HEK293 (cell line): ENCODE measurements at regions not wholly inside any gene's neighbourhood (a gene's known extent, or its start where the extent isn't known, plus 50 kb on each side); places are given as distances from the start of the nearest gene placed in this dataset.

ENCODE experiments used
- CTCF ChIA-PET: fragments of 350-600 bp; formaldehyde crosslinking; extraction: SDS; loops from one replicate; lab custom pipeline; 2021; ENCODE audit warnings: antibody characterized with exemption; lab: Yijun Ruan, JAX
- POLR2A ChIA-PET: fragments of 300-600 bp; formaldehyde crosslinking; extraction: SDS; loops from one replicate; lab custom pipeline; 2020; ENCODE audit warnings: antibody characterized with exemption, inconsistent platforms; lab: Yijun Ruan, JAX
- H3K27ac ChIP-seq: fragments of 200-500 bp; sonication (Bioruptor generic); 2 replicates; pipeline ENCODE4 v1.5.1; 2014; ENCODE audit warnings: low read depth, low read length, control low read depth, inconsistent platforms; ENCODE audit errors: extremely low read depth
- H3K36me3 ChIP-seq, 2 experiments: fragments of 200-500 bp in 1 of 2; sonication (Bioruptor generic) in 1 of 2; 1 replicate in 1 of 2; 2 replicates in 1 of 2; pipeline ENCODE4 v1.5.1; 2014 to 2017; ENCODE audit warnings: inconsistent platforms in 2 of 2, low read length in 2 of 2; ENCODE audit not compliant: control insufficient read depth in 2 of 2, insufficient read depth in 1 of 2
- H3K4me1 ChIP-seq: fragments of 200-500 bp; sonication (Bioruptor generic); 2 replicates; pipeline ENCODE4 v1.5.1; 2014; ENCODE audit warnings: mild to moderate bottlenecking, low read length, inconsistent platforms; ENCODE audit not compliant: control insufficient read depth, insufficient read depth
- H3K4me3 ChIP-seq: 2 replicates; pipeline ENCODE4 v1.5.1; 2011; ENCODE audit warnings: low read depth, mild to moderate bottlenecking, control low read depth, low read length, moderate library complexity
- H3K9me3 ChIP-seq: fragments of 200-500 bp; sonication (Bioruptor generic); 2 replicates; pipeline ENCODE4 v1.5.1; 2014; ENCODE audit warnings: low read depth, low read length, inconsistent platforms; ENCODE audit not compliant: control insufficient read depth, insufficient read depth
- FEZF1 ChIP-seq: fragments of 450-650 bp; formaldehyde crosslinking; IDR thresholded peaks from 2 replicates; pipeline ENCODE4 v1.5.1; 2016; ENCODE audit warnings: missing biosample characterization, missing genetic modification characterization
- OVOL3 ChIP-seq: fragments of 450-650 bp; formaldehyde crosslinking; IDR thresholded peaks from 2 replicates; pipeline ENCODE4 v1.5.1; 2016; ENCODE audit warnings: missing biosample characterization, missing genetic modification characterization
- PRDM1 ChIP-seq: fragments of 450-650 bp; formaldehyde crosslinking; IDR thresholded peaks from 2 replicates; pipeline ENCODE4; 2016; ENCODE audit warnings: missing biosample characterization, missing genetic modification characterization
- REST ChIP-seq: fragments of 450-650 bp; formaldehyde crosslinking; IDR thresholded peaks from 2 replicates; pipeline ENCODE4 v1.5.1; 2016; ENCODE audit warnings: missing biosample characterization, missing genetic modification characterization
- SETDB1 ChIP-seq: IDR thresholded peaks from one replicate; pipeline ENCODE4 v1.6.1; 2017; ENCODE audit warnings: mild to moderate bottlenecking, low read length, moderate library complexity, mixed read lengths; ENCODE audit not compliant: insufficient read length
- WT1 ChIP-seq: fragments of 450-650 bp; formaldehyde crosslinking; IDR thresholded peaks from 2 replicates; pipeline ENCODE4 v1.5.1; 2016; ENCODE audit warnings: missing biosample characterization, missing genetic modification characterization
- ZBTB44 ChIP-seq: fragments of 450-650 bp; IDR thresholded peaks from 2 replicates; pipeline ENCODE4 v1.5.1; 2018; ENCODE audit warnings: missing biosample characterization, mild to moderate bottlenecking, missing genetic modification characterization
- ZFHX2 ChIP-seq: fragments of 450-650 bp; formaldehyde crosslinking; conservative IDR thresholded peaks from 2 replicates; pipeline ENCODE4 v1.5.1; 2016; ENCODE audit warnings: missing biosample characterization, missing genetic modification characterization
- ZNF114 ChIP-seq: fragments of 450-650 bp; formaldehyde crosslinking; IDR thresholded peaks from 2 replicates; pipeline ENCODE4 v1.5.0; 2017; ENCODE audit warnings: missing biosample characterization, missing genetic modification characterization
- ZNF133 ChIP-seq: fragments of 450-650 bp; formaldehyde crosslinking; IDR thresholded peaks from 2 replicates; pipeline ENCODE4 v1.5.1; 2016; ENCODE audit warnings: missing biosample characterization, missing genetic modification characterization
- ZNF16 ChIP-seq: fragments of 450-650 bp; formaldehyde crosslinking; IDR thresholded peaks from 2 replicates; pipeline ENCODE4 v1.5.1; 2016; ENCODE audit warnings: low read depth, missing biosample characterization, missing genetic modification characterization
- ZNF169 ChIP-seq: fragments of 450-650 bp; formaldehyde crosslinking; IDR thresholded peaks from 2 replicates; pipeline ENCODE4 v1.5.1; 2016; ENCODE audit warnings: missing biosample characterization, missing genetic modification characterization
- ZNF223 ChIP-seq: fragments of 450-650 bp; formaldehyde crosslinking; IDR thresholded peaks from 2 replicates; pipeline ENCODE4 v1.5.1; 2016; ENCODE audit warnings: missing biosample characterization, missing genetic modification characterization
- ZNF341 ChIP-seq: fragments of 450-650 bp; formaldehyde crosslinking; IDR thresholded peaks from 2 replicates; pipeline ENCODE4; 2016; ENCODE audit warnings: low read depth, missing biosample characterization, missing genetic modification characterization
- ZNF391 ChIP-seq: fragments of 450-650 bp; formaldehyde crosslinking; IDR thresholded peaks from 2 replicates; pipeline ENCODE4 v1.5.1; 2016; ENCODE audit warnings: low read depth, missing biosample characterization, missing genetic modification characterization, borderline replicate concordance
- ZNF394 ChIP-seq: fragments of 450-650 bp; formaldehyde crosslinking; IDR thresholded peaks from 2 replicates; pipeline ENCODE4 v1.5.1; 2016; ENCODE audit warnings: missing biosample characterization, missing genetic modification characterization, mild to moderate bottlenecking, moderate library complexity, borderline replicate concordance
- ZNF416 ChIP-seq: fragments of 450-650 bp; formaldehyde crosslinking; IDR thresholded peaks from 2 replicates; pipeline ENCODE4 v1.5.1; 2016; ENCODE audit warnings: missing biosample characterization, missing genetic modification characterization
- ZNF501 ChIP-seq: fragments of 450-650 bp; formaldehyde crosslinking; IDR thresholded peaks from 2 replicates; pipeline ENCODE4 v1.5.1; 2016; ENCODE audit warnings: missing biosample characterization, missing genetic modification characterization
- ZNF561 ChIP-seq: fragments of 450-650 bp; IDR thresholded peaks from 2 replicates; pipeline ENCODE4 v1.5.1; 2018; ENCODE audit warnings: missing biosample characterization, missing genetic modification characterization, borderline replicate concordance
- ZNF596 ChIP-seq: fragments of 450-650 bp; IDR thresholded peaks from 2 replicates; pipeline ENCODE4 v1.5.0; 2018; ENCODE audit warnings: missing biosample characterization, mild to moderate bottlenecking, missing genetic modification characterization, moderate library complexity
- ZNF626 ChIP-seq: fragments of 450-650 bp; sonication (Bioruptor Pico); formaldehyde crosslinking; IDR thresholded peaks from 2 replicates; pipeline ENCODE4 v1.5.1; 2018; ENCODE audit warnings: missing biosample characterization, missing genetic modification characterization, inconsistent platforms
- ZNF658 ChIP-seq: fragments of 450-650 bp; formaldehyde crosslinking; IDR thresholded peaks from 2 replicates; pipeline ENCODE4; 2016; ENCODE audit warnings: missing biosample characterization, missing genetic modification characterization
- ZNF768 ChIP-seq: fragments of 450-650 bp; formaldehyde crosslinking; IDR thresholded peaks from 2 replicates; pipeline ENCODE4 v1.5.1; 2018; ENCODE audit warnings: missing biosample characterization, mild to moderate bottlenecking, missing genetic modification characterization
- ZNF776 ChIP-seq: fragments of 450-650 bp; formaldehyde crosslinking; IDR thresholded peaks from 2 replicates; pipeline ENCODE4 v1.5.0; 2017; ENCODE audit warnings: missing biosample characterization, missing genetic modification characterization, borderline replicate concordance
- TF ChIP-seq, protein P1 (sequence below): fragments of 450-650 bp; formaldehyde crosslinking; IDR thresholded peaks from 2 replicates; pipeline ENCODE4 v1.5.1; 2016; ENCODE audit warnings: missing biosample characterization, missing genetic modification characterization
- TF ChIP-seq, protein P2 (sequence below): fragments of 450-650 bp; formaldehyde crosslinking; IDR thresholded peaks from 2 replicates; pipeline ENCODE4 v1.5.1; 2016; ENCODE audit warnings: missing biosample characterization, missing genetic modification characterization

GRCh38 chr1:232369451-232370296, 260.3 kb downstream of the SIPA1L2 start (continued):
- TF ChIP-seq REST (tag by site-specific recombination): peak; percentile 89

DNA sequence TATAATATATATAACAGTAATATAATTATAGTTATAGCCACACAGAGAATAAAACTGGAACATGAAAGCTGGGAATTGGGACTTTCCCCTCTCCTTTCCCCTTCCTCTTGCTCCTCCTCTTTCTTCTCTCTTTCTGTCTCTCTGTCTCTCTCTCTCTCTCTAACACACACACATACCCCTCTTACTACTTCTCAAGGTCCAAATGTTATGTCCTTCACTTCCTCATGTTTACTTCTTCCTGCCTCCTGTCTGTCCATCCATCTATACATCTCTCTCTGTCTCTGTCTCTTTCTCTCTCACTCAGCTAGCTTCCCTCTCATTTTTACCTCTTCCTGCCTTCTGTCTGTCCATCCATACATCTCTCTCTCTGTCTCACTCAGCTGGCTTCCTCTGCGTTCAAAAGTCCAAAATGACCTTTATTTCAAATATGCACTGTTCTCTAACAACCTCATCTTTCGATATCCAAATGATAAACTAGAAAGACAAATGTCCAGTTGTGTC, 261.1 kb downstream of the SIPA1L2 start:
- Histone ChIP-seq H3K4me3 (no peak overlapping the region), H3K4me1 (peaks cover 5% of the 10 kb centered on the region), H3K27ac (no peak overlapping the region), H3K36me3 (no peaks in the 10 kb centered on the region), H3K9me3 (no peaks in the 10 kb centered on the region)
- ChIA-PET POLR2A (no interaction called here), CTCF (interaction anchor here (0.7 kb wide), 1 partner anchor 13 kb away, joined by 3 read pairs; no protein-coding TSS in a partner anchor)
- TF ChIP-seq ZNF16 (no peak), WT1 (no peak), ZNF416 (tag by site-specific recombination) (no peak), ZNF114 (tag by site-specific recombination) (0 out of 2 replicates have a peak, but pooled peaks have one; percentile 75), ZNF768 (tag by site-specific recombination) (no peak), ZNF596 (tag by site-specific recombination) (peak; percentile 82), ZNF658 (no peak), ZFHX2 (tag by site-specific recombination) (no peak), ZNF394 (no peak), ZNF776 (tag by site-specific recombination) (0 out of 2 replicates have a peak, but pooled peaks have one; percentile 22), ZBTB44 (tag by site-specific recombination) (no peak), ZNF223 (tag by site-specific recombination) (no peak), ZNF561 (tag by site-specific recombination) (no peak), OVOL3 (tag by site-specific recombination) (no peak), SETDB1 (no peak), ZNF501 (tag by site-specific recombination) (no peak), PRDM1 (tag by site-specific recombination) (peak; percentile 82), ZNF341 (tag by site-specific recombination) (no peak), ZNF626 (tag by site-specific recombination) (no peak), ZNF133 (no peak), FEZF1 (tag by site-specific recombination) (no peak), ZNF169 (no peak), ZNF391 (no peak)
- TF ChIP-seq, protein P1, sequence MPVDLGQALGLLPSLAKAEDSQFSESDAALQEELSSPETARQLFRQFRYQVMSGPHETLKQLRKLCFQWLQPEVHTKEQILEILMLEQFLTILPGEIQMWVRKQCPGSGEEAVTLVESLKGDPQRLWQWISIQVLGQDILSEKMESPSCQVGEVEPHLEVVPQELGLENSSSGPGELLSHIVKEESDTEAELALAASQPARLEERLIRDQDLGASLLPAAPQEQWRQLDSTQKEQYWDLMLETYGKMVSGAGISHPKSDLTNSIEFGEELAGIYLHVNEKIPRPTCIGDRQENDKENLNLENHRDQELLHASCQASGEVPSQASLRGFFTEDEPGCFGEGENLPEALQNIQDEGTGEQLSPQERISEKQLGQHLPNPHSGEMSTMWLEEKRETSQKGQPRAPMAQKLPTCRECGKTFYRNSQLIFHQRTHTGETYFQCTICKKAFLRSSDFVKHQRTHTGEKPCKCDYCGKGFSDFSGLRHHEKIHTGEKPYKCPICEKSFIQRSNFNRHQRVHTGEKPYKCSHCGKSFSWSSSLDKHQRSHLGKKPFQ (tag by site-specific recombination): no peak
- TF ChIP-seq, protein P2, sequence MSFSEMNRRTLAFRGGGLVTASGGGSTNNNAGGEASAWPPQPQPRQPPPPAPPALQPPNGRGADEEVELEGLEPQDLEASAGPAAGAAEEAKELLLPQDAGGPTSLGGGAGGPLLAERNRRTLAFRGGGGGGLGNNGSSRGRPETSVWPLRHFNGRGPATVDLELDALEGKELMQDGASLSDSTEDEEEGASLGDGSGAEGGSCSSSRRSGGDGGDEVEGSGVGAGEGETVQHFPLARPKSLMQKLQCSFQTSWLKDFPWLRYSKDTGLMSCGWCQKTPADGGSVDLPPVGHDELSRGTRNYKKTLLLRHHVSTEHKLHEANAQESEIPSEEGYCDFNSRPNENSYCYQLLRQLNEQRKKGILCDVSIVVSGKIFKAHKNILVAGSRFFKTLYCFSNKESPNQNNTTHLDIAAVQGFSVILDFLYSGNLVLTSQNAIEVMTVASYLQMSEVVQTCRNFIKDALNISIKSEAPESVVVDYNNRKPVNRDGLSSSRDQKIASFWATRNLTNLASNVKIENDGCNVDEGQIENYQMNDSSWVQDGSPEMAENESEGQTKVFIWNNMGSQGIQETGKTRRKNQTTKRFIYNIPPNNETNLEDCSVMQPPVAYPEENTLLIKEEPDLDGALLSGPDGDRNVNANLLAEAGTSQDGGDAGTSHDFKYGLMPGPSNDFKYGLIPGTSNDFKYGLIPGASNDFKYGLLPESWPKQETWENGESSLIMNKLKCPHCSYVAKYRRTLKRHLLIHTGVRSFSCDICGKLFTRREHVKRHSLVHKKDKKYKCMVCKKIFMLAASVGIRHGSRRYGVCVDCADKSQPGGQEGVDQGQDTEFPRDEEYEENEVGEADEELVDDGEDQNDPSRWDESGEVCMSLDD (tag by site-specific recombination): no peak
